ENCODE measurements at regions not wholly inside any gene's neighbourhood (a gene's known extent, or its start where the extent isn't known, plus 50 kb on each side); places are given as distances from the start of the nearest gene placed in this dataset.

DNA sequence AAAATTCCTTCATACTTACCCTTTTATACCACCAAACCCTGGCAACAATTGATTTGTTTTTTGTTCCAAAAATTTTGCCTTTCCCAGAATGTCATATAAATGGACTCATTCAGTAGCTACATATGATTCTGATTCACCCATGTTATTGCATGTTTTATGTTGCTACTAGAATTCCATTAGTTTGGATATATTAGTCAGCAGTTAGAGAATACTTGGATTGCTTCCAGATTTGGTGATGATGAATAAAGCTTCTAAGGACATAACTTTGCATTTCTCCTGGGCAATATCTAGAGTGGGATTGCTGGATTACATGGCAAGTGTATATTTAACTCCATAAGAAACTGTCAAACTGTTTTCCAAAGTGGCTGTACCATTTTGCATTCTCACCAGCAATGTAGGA is 806.9 kb downstream of the DNAJB9 start:
- DNase-seq (ENCODE audit: low spot score) = no peak
- Histone ChIP-seq H3K27ac (ENCODE audit: low read depth in 1 of 2, low read length in 2 of 2) (no peak overlapping the region), H3K4me3 (ENCODE audit: low read depth in 1 of 3, low read length in 3 of 3) (no peak overlapping the region), H3K9me3 (ENCODE audit: control insufficient read depth in 4 of 4, low read length in 3 of 4) (no peaks in the 10 kb centered on the region), H3K27me3 (ENCODE audit: control insufficient read depth in 4 of 4, insufficient read depth in 4 of 4, low read length in 3 of 4) (no peaks in the 10 kb centered on the region), H3K36me3 (ENCODE audit: control insufficient read depth in 4 of 4, insufficient read depth in 3 of 4, low read depth in 1 of 4, low read length in 3 of 4) (no peaks in the 10 kb centered on the region), H3K9ac (ENCODE audit: low read depth in 1 of 2, low read length in 2 of 2) (no peak overlapping the region), H3K4me1 (ENCODE audit: control insufficient read depth in 4 of 4, insufficient read depth in 4 of 4, low read length in 3 of 4) (peaks cover 2 to 18% (median 11%) of the 10 kb centered on the region in 4 donors)
- TF ChIP-seq HNF4A (conservative IDR thresholded peaks at IDR 0.05) = no peak
- TF ChIP-seq SP1 (IDR thresholded peaks at IDR 0.05) = no peak
- TF ChIP-seq TAF1 (conservative IDR thresholded peaks at IDR 0.05) = no peak
- TF ChIP-seq, protein P1, sequence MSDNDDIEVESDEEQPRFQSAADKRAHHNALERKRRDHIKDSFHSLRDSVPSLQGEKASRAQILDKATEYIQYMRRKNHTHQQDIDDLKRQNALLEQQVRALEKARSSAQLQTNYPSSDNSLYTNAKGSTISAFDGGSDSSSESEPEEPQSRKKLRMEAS (IDR thresholded peaks at IDR 0.05) = no peak
- no peak for TF ChIP-seq RAD21 (IDR thresholded peaks at IDR 0.05)

DNA sequence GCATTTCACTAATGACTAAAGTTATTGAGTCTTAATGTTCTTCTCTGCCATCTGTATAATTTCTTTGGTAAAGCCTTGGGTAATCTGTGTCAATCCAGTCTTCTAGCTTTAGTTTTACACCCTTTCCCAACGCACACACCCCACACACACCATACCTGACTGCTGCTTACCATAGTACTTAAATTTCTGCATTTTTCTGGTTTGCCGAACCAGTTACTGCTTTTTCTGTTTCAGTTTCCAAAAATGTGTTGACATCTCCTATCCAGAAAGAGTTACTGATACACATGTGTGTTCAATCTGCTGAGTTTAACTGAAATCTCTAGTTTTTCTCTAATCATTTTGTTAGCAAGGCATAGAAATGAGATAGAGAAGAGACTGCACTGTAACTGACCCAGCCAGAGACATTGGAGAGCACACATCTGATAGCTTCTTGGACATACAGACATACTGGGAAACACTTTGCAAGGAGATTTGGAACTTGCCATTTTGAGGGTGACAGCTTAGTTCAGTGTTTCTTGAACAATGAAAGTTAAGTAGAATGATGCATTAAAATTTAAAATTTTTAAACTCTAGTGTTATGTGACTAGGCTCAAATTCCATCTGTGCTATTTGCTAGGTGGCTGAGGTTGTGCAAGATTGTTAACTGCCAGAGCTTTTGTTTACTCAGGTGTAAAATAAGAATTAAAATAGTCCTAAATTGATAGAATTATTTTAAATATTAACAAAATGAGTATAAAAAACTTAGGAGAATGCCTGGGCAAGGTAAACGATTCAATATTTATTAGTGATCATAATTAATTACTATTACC is 807.6 kb downstream of the DNAJB9 start:
- Histone ChIP-seq H3K27me3 (ENCODE audit: control insufficient read depth in 4 of 4, insufficient read depth in 4 of 4, low read length in 3 of 4) (no peaks in the 10 kb centered on the region), H3K4me3 (ENCODE audit: low read depth in 1 of 3, low read length in 3 of 3) (no peak overlapping the region), H3K9ac (ENCODE audit: low read depth in 1 of 2, low read length in 2 of 2) (no peak overlapping the region), H3K9me3 (ENCODE audit: control insufficient read depth in 4 of 4, low read length in 3 of 4) (no peaks in the 10 kb centered on the region), H3K4me1 (ENCODE audit: control insufficient read depth in 4 of 4, insufficient read depth in 4 of 4, low read length in 3 of 4) (peaks cover 2 to 18% (median 11%) of the 10 kb centered on the region in 4 donors), H3K27ac (ENCODE audit: low read depth in 1 of 2, low read length in 2 of 2) (no peak overlapping the region), H3K36me3 (ENCODE audit: control insufficient read depth in 4 of 4, insufficient read depth in 3 of 4, low read depth in 1 of 4, low read length in 3 of 4) (no peaks in the 10 kb centered on the region)
- TF ChIP-seq, protein P2, sequence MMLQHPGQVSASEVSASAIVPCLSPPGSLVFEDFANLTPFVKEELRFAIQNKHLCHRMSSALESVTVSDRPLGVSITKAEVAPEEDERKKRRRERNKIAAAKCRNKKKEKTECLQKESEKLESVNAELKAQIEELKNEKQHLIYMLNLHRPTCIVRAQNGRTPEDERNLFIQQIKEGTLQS (IDR thresholded peaks at IDR 0.05) = no peak
- TF ChIP-seq TAF1 (conservative IDR thresholded peaks at IDR 0.05) (no peak), HNF4A (conservative IDR thresholded peaks at IDR 0.05) (peak; percentile 41 to 47)
- 63% methylated on average over 3 of the region's 3 CpGs for WGBS
- DNase-seq (ENCODE audit: low spot score) = no peak

DNA sequence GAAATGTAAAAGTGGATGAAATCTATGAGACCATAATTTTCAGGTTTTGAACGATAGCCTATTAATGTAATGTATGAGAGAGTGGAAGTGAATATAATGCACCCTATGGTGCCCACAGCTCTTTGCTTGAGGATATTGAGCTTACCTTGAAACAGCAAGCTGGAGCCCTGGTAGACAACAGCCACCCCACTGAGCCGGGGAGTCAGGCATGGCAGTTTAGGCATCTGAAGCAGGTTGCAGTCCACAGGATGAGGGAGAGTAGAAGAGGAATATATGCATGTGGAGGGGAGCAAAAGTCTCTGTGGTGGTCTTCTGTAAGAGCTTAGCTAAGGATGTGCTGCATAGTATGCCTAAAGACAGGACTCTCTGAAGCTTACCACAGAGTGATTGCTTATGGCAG is 817.3 kb downstream of the DNAJB9 start:
- Histone ChIP-seq H3K4me1 (ENCODE audit: control insufficient read depth in 4 of 4, insufficient read depth in 4 of 4, low read length in 3 of 4) (no peaks in the 10 kb centered on the region), H3K27ac (ENCODE audit: low read depth in 1 of 2, low read length in 2 of 2) (no peak overlapping the region), H3K9ac (ENCODE audit: low read depth in 1 of 2, low read length in 2 of 2) (no peak overlapping the region), H3K36me3 (ENCODE audit: control insufficient read depth in 4 of 4, insufficient read depth in 3 of 4, low read depth in 1 of 4, low read length in 3 of 4) (no peaks in the 10 kb centered on the region), H3K4me3 (ENCODE audit: low read depth in 1 of 3, low read length in 3 of 3) (no peak overlapping the region), H3K9me3 (ENCODE audit: control insufficient read depth in 4 of 4, low read length in 3 of 4) (no peaks in the 10 kb centered on the region), H3K27me3 (ENCODE audit: control insufficient read depth in 4 of 4, insufficient read depth in 4 of 4, low read length in 3 of 4) (no peaks in the 10 kb centered on the region)
- TF ChIP-seq, protein P3, sequence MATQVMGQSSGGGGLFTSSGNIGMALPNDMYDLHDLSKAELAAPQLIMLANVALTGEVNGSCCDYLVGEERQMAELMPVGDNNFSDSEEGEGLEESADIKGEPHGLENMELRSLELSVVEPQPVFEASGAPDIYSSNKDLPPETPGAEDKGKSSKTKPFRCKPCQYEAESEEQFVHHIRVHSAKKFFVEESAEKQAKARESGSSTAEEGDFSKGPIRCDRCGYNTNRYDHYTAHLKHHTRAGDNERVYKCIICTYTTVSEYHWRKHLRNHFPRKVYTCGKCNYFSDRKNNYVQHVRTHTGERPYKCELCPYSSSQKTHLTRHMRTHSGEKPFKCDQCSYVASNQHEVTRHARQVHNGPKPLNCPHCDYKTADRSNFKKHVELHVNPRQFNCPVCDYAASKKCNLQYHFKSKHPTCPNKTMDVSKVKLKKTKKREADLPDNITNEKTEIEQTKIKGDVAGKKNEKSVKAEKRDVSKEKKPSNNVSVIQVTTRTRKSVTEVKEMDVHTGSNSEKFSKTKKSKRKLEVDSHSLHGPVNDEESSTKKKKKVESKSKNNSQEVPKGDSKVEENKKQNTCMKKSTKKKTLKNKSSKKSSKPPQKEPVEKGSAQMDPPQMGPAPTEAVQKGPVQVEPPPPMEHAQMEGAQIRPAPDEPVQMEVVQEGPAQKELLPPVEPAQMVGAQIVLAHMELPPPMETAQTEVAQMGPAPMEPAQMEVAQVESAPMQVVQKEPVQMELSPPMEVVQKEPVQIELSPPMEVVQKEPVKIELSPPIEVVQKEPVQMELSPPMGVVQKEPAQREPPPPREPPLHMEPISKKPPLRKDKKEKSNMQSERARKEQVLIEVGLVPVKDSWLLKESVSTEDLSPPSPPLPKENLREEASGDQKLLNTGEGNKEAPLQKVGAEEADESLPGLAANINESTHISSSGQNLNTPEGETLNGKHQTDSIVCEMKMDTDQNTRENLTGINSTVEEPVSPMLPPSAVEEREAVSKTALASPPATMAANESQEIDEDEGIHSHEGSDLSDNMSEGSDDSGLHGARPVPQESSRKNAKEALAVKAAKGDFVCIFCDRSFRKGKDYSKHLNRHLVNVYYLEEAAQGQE (IDR thresholded peaks at IDR 0.05) = no peak
- TF ChIP-seq FOXA2 (IDR thresholded peaks at IDR 0.05) (no peak), YY1 (IDR thresholded peaks at IDR 0.05) (no peak), TAF1 (conservative IDR thresholded peaks at IDR 0.05) (no peak), HNF4G (IDR thresholded peaks at IDR 0.05) (no peak), RXRA (IDR thresholded peaks at IDR 0.05) (no peak), RAD21 (IDR thresholded peaks at IDR 0.05) (no peak), FOXA1 (IDR thresholded peaks at IDR 0.05) (no peak), EGR1 (IDR thresholded peaks at IDR 0.05; ENCODE audit: low read depth in 2 of 2) (no peak), SP1 (IDR thresholded peaks at IDR 0.05) (no peak), JUND (IDR thresholded peaks at IDR 0.05) (no peak), NR2F2 (IDR thresholded peaks at IDR 0.05) (no peak), HNF4A (conservative IDR thresholded peaks at IDR 0.05) (no peak), GABPA (IDR thresholded peaks at IDR 0.05 in 1 of 2, conservative IDR thresholded peaks at IDR 0.05 in 1 of 2) (no peak)
- TF ChIP-seq, protein P1 (IDR thresholded peaks at IDR 0.05) = no peak
- TF ChIP-seq, protein P2 (IDR thresholded peaks at IDR 0.05) = no peak
- TF ChIP-seq, protein P4, sequence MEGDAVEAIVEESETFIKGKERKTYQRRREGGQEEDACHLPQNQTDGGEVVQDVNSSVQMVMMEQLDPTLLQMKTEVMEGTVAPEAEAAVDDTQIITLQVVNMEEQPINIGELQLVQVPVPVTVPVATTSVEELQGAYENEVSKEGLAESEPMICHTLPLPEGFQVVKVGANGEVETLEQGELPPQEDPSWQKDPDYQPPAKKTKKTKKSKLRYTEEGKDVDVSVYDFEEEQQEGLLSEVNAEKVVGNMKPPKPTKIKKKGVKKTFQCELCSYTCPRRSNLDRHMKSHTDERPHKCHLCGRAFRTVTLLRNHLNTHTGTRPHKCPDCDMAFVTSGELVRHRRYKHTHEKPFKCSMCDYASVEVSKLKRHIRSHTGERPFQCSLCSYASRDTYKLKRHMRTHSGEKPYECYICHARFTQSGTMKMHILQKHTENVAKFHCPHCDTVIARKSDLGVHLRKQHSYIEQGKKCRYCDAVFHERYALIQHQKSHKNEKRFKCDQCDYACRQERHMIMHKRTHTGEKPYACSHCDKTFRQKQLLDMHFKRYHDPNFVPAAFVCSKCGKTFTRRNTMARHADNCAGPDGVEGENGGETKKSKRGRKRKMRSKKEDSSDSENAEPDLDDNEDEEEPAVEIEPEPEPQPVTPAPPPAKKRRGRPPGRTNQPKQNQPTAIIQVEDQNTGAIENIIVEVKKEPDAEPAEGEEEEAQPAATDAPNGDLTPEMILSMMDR (IDR thresholded peaks at IDR 0.05; ENCODE audit: low read depth, low read length, missing input control) = no peak
- TF ChIP-seq, protein P5, sequence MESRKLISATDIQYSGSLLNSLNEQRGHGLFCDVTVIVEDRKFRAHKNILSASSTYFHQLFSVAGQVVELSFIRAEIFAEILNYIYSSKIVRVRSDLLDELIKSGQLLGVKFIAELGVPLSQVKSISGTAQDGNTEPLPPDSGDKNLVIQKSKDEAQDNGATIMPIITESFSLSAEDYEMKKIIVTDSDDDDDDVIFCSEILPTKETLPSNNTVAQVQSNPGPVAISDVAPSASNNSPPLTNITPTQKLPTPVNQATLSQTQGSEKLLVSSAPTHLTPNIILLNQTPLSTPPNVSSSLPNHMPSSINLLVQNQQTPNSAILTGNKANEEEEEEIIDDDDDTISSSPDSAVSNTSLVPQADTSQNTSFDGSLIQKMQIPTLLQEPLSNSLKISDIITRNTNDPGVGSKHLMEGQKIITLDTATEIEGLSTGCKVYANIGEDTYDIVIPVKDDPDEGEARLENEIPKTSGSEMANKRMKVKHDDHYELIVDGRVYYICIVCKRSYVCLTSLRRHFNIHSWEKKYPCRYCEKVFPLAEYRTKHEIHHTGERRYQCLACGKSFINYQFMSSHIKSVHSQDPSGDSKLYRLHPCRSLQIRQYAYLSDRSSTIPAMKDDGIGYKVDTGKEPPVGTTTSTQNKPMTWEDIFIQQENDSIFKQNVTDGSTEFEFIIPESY (IDR thresholded peaks at IDR 0.05) = no peak
- no peak for DNase-seq (ENCODE audit: low spot score)
- WGBS = 93% methylated on average over 2 of the region's 2 CpGs

Data from liver (tissue), 8 donors.